H9 (cell line): ENCODE measurements at regions not wholly inside any gene's neighbourhood (a gene's known extent, or its start where the extent isn't known, plus 50 kb on each side); places are given as distances from the start of the nearest gene placed in this dataset.

Experiments
- DNase-seq: peaks from one replicate; pipeline ENCODE4 v3.0.0-alpha.2; 2017
- H2AFZ ChIP-seq: one replicate; pipeline ENCODE4 v1.6.1; 2013; ENCODE audit warnings: mild to moderate bottlenecking, low read length, control low read depth, moderate library complexity
- H2AK5ac ChIP-seq: 2 replicates; pipeline ENCODE4 v1.6.1; 2013; ENCODE audit warnings: low read length, control low read depth, mixed read lengths; ENCODE audit not compliant: insufficient read length
- H2BK120ac ChIP-seq: one replicate; pipeline ENCODE4 v1.6.1; 2013; ENCODE audit warnings: low read depth, mild to moderate bottlenecking, low read length, control low read depth, inconsistent platforms; ENCODE audit not compliant: poor library complexity, severe bottlenecking
- H2BK12ac ChIP-seq: 2 replicates; pipeline ENCODE4 v1.6.1; 2013; ENCODE audit warnings: low read length, control low read depth, mixed read lengths, low read depth; ENCODE audit not compliant: insufficient read length
- H2BK15ac ChIP-seq: 2 replicates; pipeline ENCODE4 v1.6.1; 2013; ENCODE audit warnings: low read depth, low read length, control low read depth
- H2BK20ac ChIP-seq: one replicate; pipeline ENCODE4 v1.6.1; 2013; ENCODE audit warnings: low read depth, mild to moderate bottlenecking, low read length, control low read depth, inconsistent platforms; ENCODE audit not compliant: poor library complexity, severe bottlenecking
- H2BK5ac ChIP-seq: 2 replicates; pipeline ENCODE4 v1.6.1; 2013; ENCODE audit warnings: low read length, control low read depth, mixed read lengths; ENCODE audit not compliant: insufficient read length
- H3K14ac ChIP-seq: 2 replicates; pipeline ENCODE4 v1.6.1; 2013; ENCODE audit warnings: low read length, control low read depth; ENCODE audit not compliant: insufficient read depth
- H3K18ac ChIP-seq: 2 replicates; pipeline ENCODE4 v1.6.1; 2013; ENCODE audit warnings: low read depth, mild to moderate bottlenecking, mixed read lengths, low read length, control low read depth; ENCODE audit not compliant: insufficient read length
- H3K23ac ChIP-seq: 2 replicates; pipeline ENCODE4 v1.6.1; 2013; ENCODE audit warnings: low read length, control low read depth, mixed read lengths, low read depth; ENCODE audit not compliant: insufficient read length
- H3K23me2 ChIP-seq: 2 replicates; pipeline ENCODE4 v1.6.1; 2013; ENCODE audit warnings: low read depth, mild to moderate bottlenecking, mixed read lengths, low read length, control low read depth; ENCODE audit not compliant: insufficient read length, poor library complexity, severe bottlenecking
- H3K27ac ChIP-seq: 2 replicates; pipeline ENCODE4 v1.5.1; 2013; ENCODE audit warnings: low read length, control low read depth, mixed read lengths, low read depth; ENCODE audit not compliant: insufficient read length
- H3K27me3 ChIP-seq: 2 replicates; pipeline ENCODE4 v1.6.1; 2013; ENCODE audit warnings: low read length, control low read depth, inconsistent platforms; ENCODE audit not compliant: insufficient read depth
- H3K4ac ChIP-seq: 2 replicates; pipeline ENCODE4 v1.6.1; 2013; ENCODE audit warnings: low read depth, mild to moderate bottlenecking, control low read depth, inconsistent platforms, low read length, moderate library complexity
- H3K4me1 ChIP-seq: 2 replicates; pipeline ENCODE4 v1.6.1; 2013; ENCODE audit warnings: low read length, control low read depth, inconsistent platforms; ENCODE audit not compliant: insufficient read depth
- H3K4me2 ChIP-seq: 2 replicates; pipeline ENCODE4 v1.6.1; 2013; ENCODE audit warnings: low read length, control low read depth, mixed read lengths; ENCODE audit not compliant: insufficient read length, insufficient read depth
- H3K56ac ChIP-seq: 2 replicates; pipeline ENCODE4 v1.6.1; 2013; ENCODE audit warnings: low read depth, mild to moderate bottlenecking, mixed read lengths, low read length, control low read depth; ENCODE audit not compliant: insufficient read length
- H3K79me1 ChIP-seq: 2 replicates; pipeline ENCODE4 v1.6.1; 2013; ENCODE audit warnings: low read depth, mild to moderate bottlenecking, moderate library complexity, low read length, control low read depth, inconsistent platforms; ENCODE audit not compliant: insufficient read depth, poor library complexity, severe bottlenecking
- H3K79me2 ChIP-seq: 2 replicates; pipeline ENCODE4 v1.6.1; 2013; ENCODE audit warnings: low read length, control low read depth, inconsistent platforms; ENCODE audit not compliant: insufficient read depth
- H3K9ac ChIP-seq: 2 replicates; pipeline ENCODE4 v1.6.1; 2013; ENCODE audit warnings: low read length, control low read depth, mixed read lengths; ENCODE audit not compliant: insufficient read length; ENCODE audit errors: extremely low read depth
- H3K9me3 ChIP-seq: one replicate; pipeline ENCODE4 v1.6.1; 2013; ENCODE audit warnings: low read depth, low read length, inconsistent platforms; ENCODE audit not compliant: control insufficient read depth
- H3T11ph ChIP-seq: one replicate; pipeline ENCODE4 v1.6.1; 2013; ENCODE audit warnings: mild to moderate bottlenecking, low read length, control low read depth, inconsistent platforms
- H4K20me1 ChIP-seq: one replicate; pipeline ENCODE4 v1.6.1; 2013; ENCODE audit not compliant: control insufficient read depth, insufficient read length, insufficient read depth
- H4K5ac ChIP-seq: 2 replicates; pipeline ENCODE4 v1.6.1; 2013; ENCODE audit warnings: low read depth, mild to moderate bottlenecking, mixed read lengths, low read length, control low read depth; ENCODE audit not compliant: insufficient read length
- H4K8ac ChIP-seq: replicated peaks from 2 replicates; pipeline ENCODE4 v1.6.1; 2013; ENCODE audit warnings: low read length, control low read depth, mixed read lengths, low read depth; ENCODE audit not compliant: insufficient read length
- H4K91ac ChIP-seq: 2 replicates; pipeline ENCODE4 v1.6.1; 2013; ENCODE audit warnings: low read depth, mild to moderate bottlenecking, moderate library complexity, mixed read lengths, low read length, control low read depth; ENCODE audit not compliant: insufficient read length
- H3K27ac Mint-ChIP-seq, 3 experiments: 2 replicates in 2 of 3; 3 replicates in 1 of 3; pipeline ENCODE4 v1.8.0; 2020 to 2021; ENCODE audit warnings: mixed read lengths in 3 of 3, mild to moderate bottlenecking in 1 of 3, moderate library complexity in 1 of 3
- H3K27me3 Mint-ChIP-seq: 2 replicates; pipeline ENCODE4 v1.8.0; 2021; ENCODE audit warnings: low read depth, mild to moderate bottlenecking, moderate library complexity, mixed read lengths
- H3K36me3 Mint-ChIP-seq, 3 experiments: 2 replicates in 2 of 3; 3 replicates in 1 of 3; pipeline ENCODE4 v1.8.0; 2020 to 2021; ENCODE audit warnings: low read depth in 3 of 3, mixed read lengths in 3 of 3; ENCODE audit not compliant: insufficient read depth in 1 of 3
- H3K4me1 Mint-ChIP-seq, 2 experiments: 2 replicates each; pipeline ENCODE4 v1.8.0; 2020; ENCODE audit warnings: mixed read lengths in 2 of 2
- H3K4me3 Mint-ChIP-seq, 2 experiments: 2 replicates in 1 of 2; 3 replicates in 1 of 2; pipeline ENCODE4 v1.8.0; 2020 to 2021; ENCODE audit warnings: mild to moderate bottlenecking in 2 of 2, mixed read lengths in 2 of 2, moderate library complexity in 1 of 2
- H3K9me3 Mint-ChIP-seq, 2 experiments: 2 replicates in 1 of 2; 3 replicates in 1 of 2; pipeline ENCODE4 v1.8.0; 2020; ENCODE audit warnings: mild to moderate bottlenecking in 2 of 2, mixed read lengths in 2 of 2, moderate library complexity in 1 of 2
- CTCF ChIP-seq: fragments of 200-600 bp; sonication (generic); conservative IDR thresholded peaks from 3 replicates; pipeline ENCODE4 v1.8.0; 2021; ENCODE audit warnings: antibody characterized with exemption, mild to moderate bottlenecking
- WGBS: extraction: QIAGEN DNeasy Blood & Tissue Kit; methylation state at CpG from one replicate; pipeline ENCODE4 v1.1.7; 2013; ENCODE audit warnings: missing lambda C conversion rate, low lambda C conversion rate, mixed read lengths; ENCODE audit not compliant: insufficient read length; ENCODE audit errors: extremely low coverage; 5-methylcytosine and 5-hydroxymethylcytosine counted together

- H2BK12ac ChIP-seq, result no peak overlapping the region
- no peaks in the 10 kb centered on the region for H3K27me3 Mint-ChIP-seq
- H3K9ac ChIP-seq, result no peak overlapping the region
- H4K20me1 ChIP-seq, result no peaks in the 10 kb centered on the region
- no peak overlapping the region for H2AK5ac ChIP-seq
- peaks cover 0 to 4% of the 10 kb centered on the region in 2 experiments; a peak in 1 of 5 replicates for H3K9me3 Mint-ChIP-seq
- H2AFZ ChIP-seq, result no peak overlapping the region
- H4K5ac ChIP-seq, result no peak overlapping the region
- H3K36me3 Mint-ChIP-seq, result peaks cover 0 to 3% (median 3%) of the 10 kb centered on the region in 3 experiments; a peak in 3 of 7 replicates
- H2BK20ac ChIP-seq, result no peak overlapping the region
- H3K79me2 ChIP-seq, result no peaks in the 10 kb centered on the region
- no peaks in the 10 kb centered on the region for H3K79me1 ChIP-seq
- no peak overlapping the region for H2BK15ac ChIP-seq
- H3K4ac ChIP-seq, result no peak overlapping the region
- no peaks in the 10 kb centered on the region for H3K27me3 ChIP-seq
- no peaks in the 10 kb centered on the region for H3K9me3 ChIP-seq
- H3K4me2 ChIP-seq, result no peak overlapping the region
- no peak for DNase-seq
- no peak overlapping the region for H4K8ac ChIP-seq
- no peak overlapping the region for H3K4me3 Mint-ChIP-seq
- no peak overlapping the region for H2BK5ac ChIP-seq
- H3T11ph ChIP-seq, result no peak overlapping the region
- WGBS, result no CpG with 5 or more reads among the region's 2 CpGs
- no peak for TF ChIP-seq CTCF
- no peak overlapping the region for H2BK120ac ChIP-seq
- no peak overlapping the region for H3K14ac ChIP-seq
- H3K23me2 ChIP-seq, result no peaks in the 10 kb centered on the region
- peaks cover 0 to 3% of the 10 kb centered on the region in 2 experiments; a peak in 1 of 4 replicates for H3K4me1 Mint-ChIP-seq
- H3K27ac ChIP-seq, result no peak overlapping the region
- H4K91ac ChIP-seq, result no peak overlapping the region
- no peak overlapping the region for H3K18ac ChIP-seq
- no peaks in the 10 kb centered on the region for H3K4me1 ChIP-seq
- H3K56ac ChIP-seq, result no peak overlapping the region
- H3K27ac Mint-ChIP-seq, result no peak overlapping the region
- H3K23ac ChIP-seq, result no peak overlapping the region
Measured at GRCh38 chr17:71530248-71530647, 590.6 kb upstream of the SOX9 start.
